CD4-positive, alpha-beta T cell (primary cell): ENCODE measurements at regions not wholly inside any gene's neighbourhood (a gene's known extent, or its start where the extent isn't known, plus 50 kb on each side); places are given as distances from the start of the nearest gene placed in this dataset.

Experiments
- ATAC-seq: fragments of 200-7000 bp; cut with Tn5 transposase; one replicate; pipeline ENCODE4 v1.10.0; 2022; ENCODE audit warnings: mild to moderate bottlenecking; ENCODE audit not compliant: poor library complexity
- CTCF ChIA-PET: fragments of 350-600 bp; sonication (Branson Sonifier 250); formaldehyde crosslinking; loops from one replicate; lab custom pipeline; 2021; ENCODE audit warnings: antibody characterized with exemption, inconsistent platforms; lab: Charles Lee
- POLR2A ChIA-PET: fragments of 350-600 bp; sonication (Branson Sonifier 250); formaldehyde crosslinking; loops from one replicate; lab custom pipeline; 2021; ENCODE audit warnings: antibody characterized with exemption, inconsistent platforms; lab: Charles Lee
- DNase-seq, 14 experiments: peaks; one replicate each; pipeline ENCODE4 v3.0.0-alpha.2; 2013 to 2020; ENCODE audit warnings: mixed read lengths in 2 of 14
- H3K27ac ChIP-seq, 2 donors: one replicate each; pipeline versions ENCODE4 v1.5.1 to v1.7.0; 2013; ENCODE audit warnings: low read length in 2 of 2, low read depth in 1 of 2, mild to moderate bottlenecking in 1 of 2
- H3K27me3 ChIP-seq, 2 experiments: 1 replicate in 1 of 2; 2 replicates in 1 of 2; pipeline versions ENCODE4 v1.6.1 to v1.7.0; 2013; ENCODE audit warnings: low read length in 2 of 2, control low read depth in 1 of 2, mild to moderate bottlenecking in 1 of 2, moderate library complexity in 1 of 2; ENCODE audit not compliant: insufficient read depth in 2 of 2, control insufficient read depth in 1 of 2
- H3K36me3 ChIP-seq: one replicate; pipeline ENCODE4 v1.6.1; 2013; ENCODE audit warnings: low read length, control low read depth; ENCODE audit not compliant: insufficient read depth
- H3K4me1 ChIP-seq: one replicate; pipeline ENCODE4 v1.6.1; 2013; ENCODE audit warnings: low read length, control low read depth; ENCODE audit not compliant: insufficient read depth
- H3K4me3 ChIP-seq: one replicate; pipeline ENCODE4 v1.5.1; 2013; ENCODE audit warnings: mild to moderate bottlenecking, low read length, moderate library complexity
- H3K9me3 ChIP-seq, 2 experiments: 1 replicate in 1 of 2; 2 replicates in 1 of 2; pipeline versions ENCODE4 v1.6.1 to v1.7.0; 2013; ENCODE audit warnings: low read length in 2 of 2, mild to moderate bottlenecking in 2 of 2, control low read depth in 1 of 2, moderate library complexity in 1 of 2; ENCODE audit not compliant: control insufficient read depth in 1 of 2, insufficient read depth in 1 of 2
- H3K27ac Mint-ChIP-seq: one replicate; pipeline ENCODE4 v1.8.0; 2020; ENCODE audit warnings: mixed read lengths
- H3K27me3 Mint-ChIP-seq: one replicate; pipeline ENCODE4 v1.8.0; 2021; ENCODE audit warnings: mixed read lengths
- H3K36me3 Mint-ChIP-seq: one replicate; pipeline ENCODE4 v1.8.0; 2021; ENCODE audit warnings: low read depth, mixed read lengths
- H3K4me1 Mint-ChIP-seq: one replicate; pipeline ENCODE4 v1.8.0; 2021; ENCODE audit warnings: low read depth, mixed read lengths
- H3K4me3 Mint-ChIP-seq: one replicate; pipeline ENCODE4 v1.8.0; 2020; ENCODE audit warnings: mild to moderate bottlenecking, mixed read lengths
- H3K9me3 Mint-ChIP-seq: one replicate; pipeline ENCODE4 v1.8.0; 2020; ENCODE audit warnings: mixed read lengths
- intact Hi-C, 2 experiments: fragments of 100-400 bp; cut with DNase I in 1 of 2; cut with micrococcal nuclease in 1 of 2; formaldehyde crosslinking; loops; one replicate each; pipeline versions ENCODE4 v1.15.1 to v1.9.0; 2023 to 2025; cut with DNase I, micrococcal nuclease
- TF ChIP-seq, protein P1 (sequence below): fragments of 200-600 bp; IDR thresholded peaks from one replicate; pipeline ENCODE4 v1.8.0; 2022; ENCODE audit warnings: antibody characterized with exemption, mild to moderate bottlenecking

- CTCF ChIA-PET = no interaction called here
- Mint-ChIP-seq H3K27me3 (no peaks in the 10 kb centered on the region), H3K36me3 (no peaks in the 10 kb centered on the region), H3K4me3 (no peak overlapping the region), H3K9me3 (peaks cover 4% of the 10 kb centered on the region), H3K27ac (no peak overlapping the region), H3K4me1 (no peaks in the 10 kb centered on the region)
- ATAC-seq = no peak
- Histone ChIP-seq H3K36me3 (no peaks in the 10 kb centered on the region), H3K9me3 (peaks cover 0 to 5% of the 10 kb centered on the region in 2 experiments), H3K4me1 (no peaks in the 10 kb centered on the region), H3K27me3 (no peaks in the 10 kb centered on the region), H3K4me3 (no peak overlapping the region), H3K27ac (no peak overlapping the region)
- DNase-seq = no peak
- intact Hi-C loops = no loop called here
- POLR2A ChIA-PET = no interaction called here
- TF ChIP-seq, protein P1, sequence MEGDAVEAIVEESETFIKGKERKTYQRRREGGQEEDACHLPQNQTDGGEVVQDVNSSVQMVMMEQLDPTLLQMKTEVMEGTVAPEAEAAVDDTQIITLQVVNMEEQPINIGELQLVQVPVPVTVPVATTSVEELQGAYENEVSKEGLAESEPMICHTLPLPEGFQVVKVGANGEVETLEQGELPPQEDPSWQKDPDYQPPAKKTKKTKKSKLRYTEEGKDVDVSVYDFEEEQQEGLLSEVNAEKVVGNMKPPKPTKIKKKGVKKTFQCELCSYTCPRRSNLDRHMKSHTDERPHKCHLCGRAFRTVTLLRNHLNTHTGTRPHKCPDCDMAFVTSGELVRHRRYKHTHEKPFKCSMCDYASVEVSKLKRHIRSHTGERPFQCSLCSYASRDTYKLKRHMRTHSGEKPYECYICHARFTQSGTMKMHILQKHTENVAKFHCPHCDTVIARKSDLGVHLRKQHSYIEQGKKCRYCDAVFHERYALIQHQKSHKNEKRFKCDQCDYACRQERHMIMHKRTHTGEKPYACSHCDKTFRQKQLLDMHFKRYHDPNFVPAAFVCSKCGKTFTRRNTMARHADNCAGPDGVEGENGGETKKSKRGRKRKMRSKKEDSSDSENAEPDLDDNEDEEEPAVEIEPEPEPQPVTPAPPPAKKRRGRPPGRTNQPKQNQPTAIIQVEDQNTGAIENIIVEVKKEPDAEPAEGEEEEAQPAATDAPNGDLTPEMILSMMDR = no peak
Measured at GRCh38 chr6:109265530-109265929, 116.7 kb downstream of the CD164 start.

DNA sequence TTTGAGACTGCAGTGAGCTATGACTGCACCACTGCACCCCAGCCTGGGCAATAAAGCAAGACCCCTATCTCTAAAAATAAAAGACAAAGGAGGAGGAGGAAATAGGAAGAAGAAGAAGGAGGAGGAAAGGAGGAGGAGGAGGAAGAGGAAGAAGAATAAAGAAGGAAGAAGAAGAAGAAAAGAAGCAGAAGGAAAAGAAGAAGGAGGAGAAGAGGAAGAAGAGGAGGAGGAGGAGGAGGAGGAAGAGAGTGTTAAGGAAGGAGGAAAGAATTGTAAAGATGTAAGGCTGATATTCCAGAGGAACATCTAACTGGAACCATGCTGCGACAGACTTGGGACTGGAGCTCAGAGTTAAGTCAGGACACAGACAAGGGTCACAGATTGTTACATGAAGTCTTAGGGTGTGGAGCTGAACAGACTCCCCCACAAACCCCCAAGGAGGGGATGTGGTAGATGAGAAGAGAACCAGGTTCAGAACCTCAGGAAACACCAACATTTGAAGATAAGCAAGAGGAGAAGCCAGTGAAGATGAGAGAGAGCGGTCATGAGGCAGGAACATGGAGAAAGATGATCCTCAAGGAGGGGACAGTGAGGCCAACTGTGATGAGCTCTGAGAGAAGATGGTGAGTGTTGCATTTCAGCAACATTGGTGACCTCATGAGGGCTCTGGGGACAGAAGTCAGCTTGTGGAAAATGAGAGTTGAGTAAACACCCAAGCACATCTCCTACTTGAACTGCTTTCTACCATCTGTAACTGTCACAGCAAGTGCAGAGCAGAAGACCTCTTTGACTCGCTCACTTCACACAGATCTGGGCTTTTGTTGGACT, 118.2 kb downstream of the CD164 start:
- H3K36me3 Mint-ChIP-seq = no peaks in the 10 kb centered on the region
- Histone ChIP-seq H3K36me3 (no peaks in the 10 kb centered on the region), H3K27me3 (no peaks in the 10 kb centered on the region), H3K9me3 (peaks cover 0 to 4% of the 10 kb centered on the region in 2 experiments), H3K4me1 (no peaks in the 10 kb centered on the region), H3K27ac (no peak overlapping the region), H3K4me3 (no peak overlapping the region)
- peaks cover 2% of the 10 kb centered on the region for H3K9me3 Mint-ChIP-seq
- no peak overlapping the region for H3K27ac Mint-ChIP-seq
- DNase-seq = no peak
- TF ChIP-seq, protein P1 = no peak
- intact Hi-C loops = no loop called here
- ChIA-PET POLR2A (no interaction called here), CTCF (interaction anchor here (0.5 kb wide), 1 partner anchor 842 kb away, joined by 3 read pairs; no protein-coding TSS in a partner anchor)
- H3K4me1 Mint-ChIP-seq = no peaks in the 10 kb centered on the region
- no peaks in the 10 kb centered on the region for H3K27me3 Mint-ChIP-seq
- ATAC-seq = no peak
- no peak overlapping the region for H3K4me3 Mint-ChIP-seq

DNA sequence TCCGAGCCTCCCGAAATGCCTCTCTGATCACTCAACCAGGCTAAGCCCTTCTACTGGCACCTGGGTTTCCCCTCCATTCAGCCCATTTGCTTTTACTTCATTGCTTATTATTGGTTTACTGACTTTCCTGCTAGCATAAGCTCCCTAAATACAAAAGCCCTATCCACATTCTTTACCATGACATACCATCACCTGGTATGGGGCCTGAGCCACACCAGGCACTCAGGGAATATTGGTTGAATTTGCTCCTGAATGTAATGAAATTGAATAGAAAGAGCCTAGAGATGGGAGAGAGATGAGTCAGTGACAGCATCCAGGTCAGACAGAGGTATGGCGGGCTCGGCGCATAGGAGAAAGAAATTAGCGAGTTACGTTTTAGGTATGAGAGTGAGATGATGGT, 120.0 kb downstream of the CD164 start:
- no peak for ATAC-seq
- Mint-ChIP-seq H3K9me3 (no peaks in the 10 kb centered on the region), H3K27ac (no peak overlapping the region), H3K36me3 (no peaks in the 10 kb centered on the region), H3K27me3 (no peaks in the 10 kb centered on the region), H3K4me1 (no peaks in the 10 kb centered on the region), H3K4me3 (no peak overlapping the region)
- no peak overlapping the region for H3K27ac ChIP-seq
- POLR2A ChIA-PET = no interaction called here
- no peak for DNase-seq
- intact Hi-C loops = no loop called here
- CTCF ChIA-PET = no interaction called here
- H3K9me3 ChIP-seq = no peaks in the 10 kb centered on the region
- no peaks in the 10 kb centered on the region for H3K4me1 ChIP-seq
- no peaks in the 10 kb centered on the region for H3K36me3 ChIP-seq
- H3K27me3 ChIP-seq = no peaks in the 10 kb centered on the region
- TF ChIP-seq, protein P1 = no peak
- H3K4me3 ChIP-seq = no peak overlapping the region
